ENCODE measurements at regions not wholly inside any gene's neighbourhood (a gene's known extent, or its start where the extent isn't known, plus 50 kb on each side); places are given as distances from the start of the nearest gene placed in this dataset.

- TF ChIP-seq, protein P1, sequence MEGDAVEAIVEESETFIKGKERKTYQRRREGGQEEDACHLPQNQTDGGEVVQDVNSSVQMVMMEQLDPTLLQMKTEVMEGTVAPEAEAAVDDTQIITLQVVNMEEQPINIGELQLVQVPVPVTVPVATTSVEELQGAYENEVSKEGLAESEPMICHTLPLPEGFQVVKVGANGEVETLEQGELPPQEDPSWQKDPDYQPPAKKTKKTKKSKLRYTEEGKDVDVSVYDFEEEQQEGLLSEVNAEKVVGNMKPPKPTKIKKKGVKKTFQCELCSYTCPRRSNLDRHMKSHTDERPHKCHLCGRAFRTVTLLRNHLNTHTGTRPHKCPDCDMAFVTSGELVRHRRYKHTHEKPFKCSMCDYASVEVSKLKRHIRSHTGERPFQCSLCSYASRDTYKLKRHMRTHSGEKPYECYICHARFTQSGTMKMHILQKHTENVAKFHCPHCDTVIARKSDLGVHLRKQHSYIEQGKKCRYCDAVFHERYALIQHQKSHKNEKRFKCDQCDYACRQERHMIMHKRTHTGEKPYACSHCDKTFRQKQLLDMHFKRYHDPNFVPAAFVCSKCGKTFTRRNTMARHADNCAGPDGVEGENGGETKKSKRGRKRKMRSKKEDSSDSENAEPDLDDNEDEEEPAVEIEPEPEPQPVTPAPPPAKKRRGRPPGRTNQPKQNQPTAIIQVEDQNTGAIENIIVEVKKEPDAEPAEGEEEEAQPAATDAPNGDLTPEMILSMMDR (IDR thresholded peaks at IDR 0.05; ENCODE audit: unreplicated experiment in 3 of 3), result no peak
These were observed 541.3 kb downstream of the OMA1 start for GRCh38 chr1:58005212-58005611.

GRCh38 chr1:58003988-58004387 lies 542.5 kb downstream of the OMA1 start:
- peaks cover 11% of the 10 kb centered on the region for H3K4me1 Mint-ChIP-seq
- TF ChIP-seq, protein P1 (IDR thresholded peaks at IDR 0.05; ENCODE audit: unreplicated experiment in 3 of 3), result no peak

More at GRCh38 chr1:58005212-58005611, 541.3 kb downstream of the OMA1 start:
- peaks cover 11% of the 10 kb centered on the region for H3K4me1 Mint-ChIP-seq
- H3K27ac Mint-ChIP-seq, result no peak overlapping the region
- H3K27me3 Mint-ChIP-seq (ENCODE audit: low read depth), result peaks cover 10% of the 10 kb centered on the region
- no peaks in the 10 kb centered on the region for H3K36me3 Mint-ChIP-seq (ENCODE audit: low read depth)
- no peak overlapping the region for H3K4me3 Mint-ChIP-seq
- H3K9me3 Mint-ChIP-seq, result no peaks in the 10 kb centered on the region

DNA sequence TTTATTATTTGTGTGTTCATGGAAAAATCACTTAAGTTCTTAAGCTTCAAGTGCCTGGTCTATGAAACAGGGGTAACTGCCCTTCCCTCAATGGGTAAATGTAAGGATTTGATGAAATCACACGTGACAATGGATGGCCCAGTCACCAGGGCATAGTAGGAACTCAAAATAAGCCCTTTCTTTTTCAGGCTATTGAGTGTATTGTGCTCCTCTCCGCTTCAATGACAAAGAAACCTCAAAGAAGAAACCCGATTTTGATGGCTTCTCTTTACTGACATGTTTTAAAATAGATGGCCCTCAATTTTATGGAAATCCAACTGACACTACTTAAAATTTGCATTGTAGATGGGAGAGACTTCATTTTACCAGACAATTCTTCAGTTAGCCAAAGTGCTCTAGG lies 543.5 kb downstream of the OMA1 start:
- H3K36me3 Mint-ChIP-seq (ENCODE audit: low read depth), result no peaks in the 10 kb centered on the region
- no peak overlapping the region for H3K27ac Mint-ChIP-seq
- H3K9me3 Mint-ChIP-seq, result no peaks in the 10 kb centered on the region
- peaks cover 10% of the 10 kb centered on the region for H3K27me3 Mint-ChIP-seq (ENCODE audit: low read depth)
- H3K4me3 Mint-ChIP-seq, result no peak overlapping the region
- H3K4me1 Mint-ChIP-seq, result peaks cover 11% of the 10 kb centered on the region
- TF ChIP-seq, protein P1 (IDR thresholded peaks at IDR 0.05; ENCODE audit: unreplicated experiment in 3 of 3), result no peak

More at GRCh38 chr1:58003988-58004387, 542.5 kb downstream of the OMA1 start:
- no peaks in the 10 kb centered on the region for H3K36me3 Mint-ChIP-seq (ENCODE audit: low read depth)
- H3K4me3 Mint-ChIP-seq, result no peak overlapping the region
- no peak overlapping the region for H3K27ac Mint-ChIP-seq
- no peaks in the 10 kb centered on the region for H3K9me3 Mint-ChIP-seq
- H3K27me3 Mint-ChIP-seq (ENCODE audit: low read depth), result peaks cover 10% of the 10 kb centered on the region

DNA sequence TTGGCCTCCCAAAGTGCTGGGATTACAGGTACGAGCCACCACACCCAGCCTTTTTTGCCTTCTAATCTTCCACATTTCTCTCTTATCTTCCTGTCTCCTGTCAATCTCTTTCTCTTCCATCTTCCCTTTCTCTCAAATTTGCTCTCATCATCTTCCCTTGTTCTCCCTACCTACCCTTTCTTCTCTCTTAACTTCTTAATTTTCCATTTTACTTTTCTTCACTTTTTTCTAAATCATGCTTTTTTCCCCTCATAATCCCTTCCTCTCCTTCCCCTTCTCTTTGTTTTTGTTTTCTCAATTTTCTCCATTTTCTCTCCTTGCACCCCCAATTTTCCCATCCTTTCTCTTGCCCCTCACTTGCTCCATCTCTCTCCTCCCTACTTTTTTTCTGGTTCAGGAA lies 545.7 kb downstream of the OMA1 start:
- TF ChIP-seq, protein P1 (IDR thresholded peaks at IDR 0.05; ENCODE audit: unreplicated experiment in 3 of 3), result no peak
- peaks cover 14% of the 10 kb centered on the region for H3K9me3 Mint-ChIP-seq

GRCh38 chr1:58000116-58000515 lies 546.4 kb downstream of the OMA1 start:
- Mint-ChIP-seq H3K4me3 (no peak overlapping the region), H3K9me3 (peaks cover 14% of the 10 kb centered on the region), H3K4me1 (peaks cover 7% of the 10 kb centered on the region), H3K36me3 (ENCODE audit: low read depth) (no peaks in the 10 kb centered on the region), H3K27me3 (ENCODE audit: low read depth) (peaks cover 8% of the 10 kb centered on the region), H3K27ac (peak overlapping the region in 2 of 3 experiments; percentile 19 to 35)
- TF ChIP-seq, protein P1 (IDR thresholded peaks at IDR 0.05; ENCODE audit: unreplicated experiment in 3 of 3), result no peak

More for the DNA sequence above, 545.7 kb downstream of the OMA1 start:
- Mint-ChIP-seq H3K27ac (no peak overlapping the region), H3K27me3 (ENCODE audit: low read depth) (peaks cover 10% of the 10 kb centered on the region), H3K4me1 (peaks cover 11% of the 10 kb centered on the region), H3K4me3 (no peak overlapping the region), H3K36me3 (ENCODE audit: low read depth) (no peaks in the 10 kb centered on the region)

DNA sequence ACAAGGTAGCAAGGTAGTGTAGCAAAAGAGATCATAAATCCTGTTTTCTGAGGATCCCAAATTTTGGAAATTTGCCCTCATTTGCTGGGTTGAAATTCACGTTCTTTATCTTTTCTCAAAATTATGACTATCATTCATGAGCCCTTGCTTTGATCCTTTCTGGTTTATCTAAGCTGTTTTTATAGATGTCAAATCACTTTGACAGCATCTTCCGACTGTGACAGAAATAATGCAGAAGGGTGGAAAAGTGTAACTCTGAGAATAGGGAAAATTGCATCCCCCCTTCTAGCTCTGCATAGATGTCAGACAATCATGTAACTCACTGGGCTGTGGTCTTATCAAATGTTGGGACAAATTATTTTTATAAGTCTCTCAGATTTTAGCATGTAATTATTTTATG lies 550.1 kb downstream of the OMA1 start:
- Mint-ChIP-seq H3K4me3 (no peak overlapping the region), H3K36me3 (ENCODE audit: low read depth) (no peaks in the 10 kb centered on the region), H3K27me3 (ENCODE audit: low read depth) (peaks cover 3% of the 10 kb centered on the region), H3K4me1 (peaks cover 6% of the 10 kb centered on the region), H3K27ac (no peak overlapping the region), H3K9me3 (peaks cover 21% of the 10 kb centered on the region)
- TF ChIP-seq, protein P1 (IDR thresholded peaks at IDR 0.05; ENCODE audit: unreplicated experiment in 3 of 3), result no peak

All from nephron (organoid).